GM21381 (cell line): ENCODE measurements at regions not wholly inside any gene's neighbourhood (a gene's known extent, or its start where the extent isn't known, plus 50 kb on each side); places are given as distances from the start of the nearest gene placed in this dataset.

Experiments used
- ATAC-seq: cut with Tn5 transposase; IDR thresholded peaks from one replicate; pipeline ENCODE4 v1.9.1; 2021; ENCODE audit warnings: mild to moderate bottlenecking, moderate library complexity; ENCODE audit not compliant: unreplicated experiment

DNA sequence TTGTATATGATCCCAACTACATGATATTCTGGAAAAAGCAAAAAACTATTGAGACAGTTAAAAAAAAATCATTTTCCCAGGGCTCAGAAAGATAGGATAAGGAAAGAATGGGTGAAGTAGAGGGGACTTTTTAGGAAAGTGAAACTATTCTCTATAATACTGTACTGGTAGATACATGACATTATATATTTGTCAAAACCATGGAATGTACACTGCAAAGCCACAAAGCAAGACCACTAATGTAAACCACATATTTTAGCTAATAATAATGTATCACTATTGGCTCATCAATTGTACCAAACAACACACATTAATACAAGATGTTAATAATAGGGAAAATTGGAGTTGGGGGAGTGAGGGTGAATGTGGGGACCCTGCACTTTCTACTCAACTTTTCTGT, 182.6 kb downstream of the EFNB2 start:
- no peak for ATAC-seq

DNA sequence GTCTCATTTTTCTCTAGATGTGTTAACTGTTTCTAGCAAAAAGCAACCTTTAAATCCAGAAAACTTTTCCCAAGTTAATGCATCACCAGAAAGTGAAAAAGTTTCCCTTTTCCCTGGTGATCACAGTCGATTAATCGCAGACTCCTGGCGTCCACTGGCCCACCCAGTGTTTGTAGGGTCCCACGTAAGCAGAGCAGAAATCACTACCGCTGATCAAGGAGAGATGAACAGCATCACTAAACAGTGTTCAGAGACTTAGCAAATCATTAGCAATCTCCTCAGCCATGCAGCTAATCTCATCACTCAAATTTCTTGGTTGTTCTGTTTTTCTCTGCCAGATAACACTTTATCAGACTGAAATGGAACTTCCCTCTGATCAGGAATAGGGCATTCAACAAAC, 184.2 kb downstream of the EFNB2 start:
- no peak for ATAC-seq

DNA sequence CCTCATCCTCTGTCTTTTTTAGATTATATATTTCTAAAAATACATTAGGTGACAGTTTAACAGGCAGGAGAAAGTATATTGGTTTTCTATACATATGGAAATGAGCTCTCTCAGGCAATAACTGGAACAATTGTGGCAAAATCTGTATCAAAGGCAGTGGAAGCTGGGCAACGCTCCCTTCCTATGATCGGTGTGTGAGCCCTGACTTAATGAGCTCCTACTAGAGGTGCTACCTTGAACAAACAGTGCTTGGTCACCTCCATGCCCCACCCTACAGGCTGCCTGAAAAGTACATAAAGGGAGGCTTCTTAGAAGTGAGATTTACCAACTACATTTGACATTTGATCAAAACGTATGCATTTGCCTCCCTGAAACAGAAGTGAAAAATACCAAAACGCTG, 185.3 kb downstream of the EFNB2 start:
- ATAC-seq: no peak

DNA sequence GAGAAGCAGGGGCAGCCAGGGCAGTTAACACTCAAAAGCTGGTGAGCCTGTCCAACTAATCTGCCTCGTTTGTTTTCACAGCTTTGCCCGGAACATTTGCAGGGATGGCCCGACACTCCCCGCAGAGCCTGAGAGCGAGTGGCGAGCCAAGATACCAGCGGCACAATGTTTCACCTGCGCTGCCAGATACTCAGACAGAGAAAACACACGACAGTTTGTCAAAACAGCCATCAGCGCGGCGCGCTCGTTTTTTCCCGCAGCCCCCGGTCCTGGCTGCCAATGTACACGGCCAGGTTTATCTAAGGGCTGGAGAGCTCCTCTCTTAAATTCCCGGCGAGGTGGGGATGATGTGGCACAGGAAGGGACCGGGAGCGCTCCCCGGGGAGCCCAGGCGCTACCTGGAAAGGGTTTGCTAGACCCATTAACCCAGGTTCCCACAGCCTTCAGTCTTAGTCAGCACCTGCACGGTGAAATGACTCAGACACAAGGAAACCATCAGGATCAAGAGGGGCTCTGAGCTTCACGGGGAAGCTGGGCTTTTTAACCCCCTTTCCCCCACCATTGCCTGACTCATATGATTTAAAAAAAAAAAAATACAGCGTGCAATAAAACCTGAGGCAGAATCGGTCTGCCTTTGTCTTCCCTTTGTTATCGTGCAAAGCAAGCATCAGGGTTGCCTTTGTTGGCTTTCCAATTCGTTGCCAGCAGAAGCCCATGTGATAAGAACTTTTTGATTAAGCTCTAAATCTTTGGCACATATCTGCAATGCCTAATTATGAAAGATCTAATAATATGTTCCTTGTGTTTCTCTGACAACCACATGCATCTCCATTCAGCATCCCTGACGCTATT, 186.2 kb downstream of the EFNB2 start:
- no peak for ATAC-seq

DNA sequence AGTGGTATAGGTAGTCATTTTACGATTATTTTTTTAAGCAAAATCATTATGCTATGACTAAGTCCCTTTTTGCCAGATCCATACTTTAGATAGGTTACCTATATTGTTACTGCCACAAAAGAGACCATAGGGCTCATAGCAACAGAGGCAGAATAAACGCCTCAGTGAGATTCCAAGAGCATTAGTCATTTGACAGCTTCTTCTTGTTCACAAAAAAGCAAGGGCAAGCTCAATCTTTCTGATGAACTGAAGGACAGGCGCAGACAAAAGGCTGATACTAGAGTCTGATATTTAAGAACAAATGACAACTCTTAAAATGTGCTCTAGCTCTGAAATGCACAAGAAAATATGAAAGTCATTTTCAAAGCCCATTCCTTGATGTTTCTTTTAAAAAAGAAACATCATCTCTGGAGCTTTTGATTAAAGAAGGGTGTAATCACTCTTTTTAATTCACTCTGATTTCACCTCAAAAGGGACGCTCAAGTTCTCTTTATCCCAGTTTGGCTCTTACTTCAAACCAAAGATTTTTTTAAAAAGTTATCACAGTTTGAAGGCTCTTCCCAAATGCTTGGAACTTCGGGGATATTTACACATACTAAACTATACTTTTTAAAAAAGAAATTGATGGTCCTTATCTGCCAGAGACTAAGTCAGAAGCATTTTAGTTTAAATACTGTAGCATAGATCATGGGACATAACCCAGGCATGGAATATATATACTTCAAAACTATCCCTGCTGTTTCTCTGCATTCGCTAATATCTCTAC, 187.2 kb downstream of the EFNB2 start:
- ATAC-seq: no peak

DNA sequence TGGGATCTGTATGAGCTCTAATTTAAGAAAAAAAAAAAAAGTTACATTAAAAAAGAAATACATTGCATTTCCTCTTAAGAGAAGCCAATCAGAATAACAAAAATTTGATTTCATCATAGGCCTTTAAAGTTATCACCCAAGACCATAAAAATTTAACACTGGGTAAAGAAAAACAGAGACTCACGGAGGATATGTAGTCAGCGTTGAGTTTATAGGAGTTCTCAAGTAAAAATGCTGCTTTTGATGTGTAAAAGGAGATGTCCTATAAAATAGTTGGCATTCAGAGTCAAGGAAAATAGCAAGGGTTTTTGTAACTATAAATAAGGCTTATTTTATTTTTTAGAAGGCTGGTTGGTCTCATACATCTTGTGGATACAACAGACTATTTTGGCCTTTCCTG, 191.1 kb downstream of the EFNB2 start:
- ATAC-seq: no peak

DNA sequence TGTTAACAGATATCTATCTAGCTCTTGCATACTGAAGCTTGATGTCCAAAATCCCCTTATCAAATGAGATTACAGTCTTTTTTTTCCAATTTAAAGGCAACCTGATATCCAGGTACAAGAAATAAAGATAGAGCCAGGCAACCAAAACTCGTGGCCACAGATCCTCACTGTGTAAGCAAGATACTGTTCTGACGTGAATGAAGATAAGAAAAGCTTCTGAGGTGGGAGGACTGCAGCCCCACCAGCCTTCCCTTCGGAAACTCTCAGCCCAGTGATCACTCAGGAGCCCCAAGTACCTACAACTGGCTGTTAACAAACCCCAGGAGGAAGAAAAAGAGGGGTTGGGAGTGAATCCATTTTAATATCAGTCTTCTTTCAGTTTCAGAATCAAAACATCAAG, 191.6 kb downstream of the EFNB2 start:
- ATAC-seq: no peak

DNA sequence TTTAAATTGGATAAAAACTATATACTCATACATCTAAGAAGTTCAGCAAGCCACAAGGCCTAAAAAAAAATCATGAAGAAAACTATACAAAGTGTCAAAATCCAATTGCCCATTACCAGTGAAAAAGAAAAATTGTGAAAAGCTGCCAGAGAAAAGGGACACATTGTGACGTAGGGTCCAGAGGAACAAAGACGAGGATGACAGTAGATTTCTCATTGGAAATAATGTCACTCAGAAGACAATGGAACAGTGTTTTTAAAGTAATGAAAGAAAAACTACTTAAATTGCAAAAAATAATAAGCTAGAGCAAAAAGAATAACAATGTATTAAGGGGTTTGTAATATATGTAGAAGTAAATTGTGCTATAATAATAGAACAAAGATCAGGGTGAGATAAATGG, 195.2 kb downstream of the EFNB2 start:
- ATAC-seq: no peak

DNA sequence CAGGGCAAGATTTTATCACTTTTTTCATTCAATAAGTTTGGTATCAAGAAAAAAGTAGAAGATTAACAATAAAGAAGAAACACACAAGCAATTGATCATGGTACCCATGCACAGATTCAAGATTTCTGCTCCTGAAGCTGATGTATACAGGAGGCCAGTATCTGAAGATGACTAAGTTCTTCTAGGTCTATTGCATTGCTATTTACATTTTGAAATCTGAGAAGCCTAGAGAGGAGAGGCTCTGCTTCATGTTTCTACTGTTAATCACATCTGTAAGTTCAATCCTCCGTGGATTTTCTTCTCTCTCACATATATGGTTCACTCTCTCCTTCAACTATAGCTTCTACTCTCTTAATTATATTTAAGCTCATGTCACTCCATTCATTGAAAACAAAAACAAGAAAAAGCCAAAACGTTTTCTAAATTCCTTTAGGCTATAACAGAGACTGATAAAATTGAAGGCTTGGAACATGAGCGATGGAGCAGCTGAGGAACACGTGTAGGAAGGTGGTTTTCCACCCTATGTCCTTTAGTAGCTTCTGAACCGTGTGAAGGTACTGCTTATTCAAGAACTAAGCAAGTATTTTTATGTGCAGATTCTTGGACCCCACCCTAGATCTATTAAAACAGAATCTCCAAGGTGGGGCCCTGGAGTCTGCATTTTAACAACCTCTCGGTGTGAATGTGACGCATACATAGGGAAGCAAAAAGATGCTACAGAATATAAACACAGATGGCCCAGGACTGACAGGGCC, 198.2 kb downstream of the EFNB2 start:
- ATAC-seq: no peak

DNA sequence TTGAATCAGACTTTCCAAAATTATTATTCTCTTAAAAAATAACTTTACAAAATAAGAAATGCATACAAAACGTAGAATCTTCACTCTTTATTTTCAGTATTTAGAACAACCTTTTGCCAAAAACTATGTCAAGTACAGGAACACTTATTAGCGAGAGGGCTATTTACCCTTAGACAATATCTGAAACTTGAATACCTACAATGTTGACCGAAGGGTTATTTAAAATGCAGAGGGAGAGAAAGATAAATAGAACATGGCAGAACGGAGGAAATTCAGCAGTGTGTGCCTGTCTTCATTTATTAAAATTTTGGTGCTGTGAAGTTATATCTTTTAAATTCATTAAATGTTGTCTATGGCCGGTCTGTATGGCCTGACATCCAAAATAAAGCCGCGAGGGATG, 198.8 kb downstream of the EFNB2 start:
- ATAC-seq: no peak

DNA sequence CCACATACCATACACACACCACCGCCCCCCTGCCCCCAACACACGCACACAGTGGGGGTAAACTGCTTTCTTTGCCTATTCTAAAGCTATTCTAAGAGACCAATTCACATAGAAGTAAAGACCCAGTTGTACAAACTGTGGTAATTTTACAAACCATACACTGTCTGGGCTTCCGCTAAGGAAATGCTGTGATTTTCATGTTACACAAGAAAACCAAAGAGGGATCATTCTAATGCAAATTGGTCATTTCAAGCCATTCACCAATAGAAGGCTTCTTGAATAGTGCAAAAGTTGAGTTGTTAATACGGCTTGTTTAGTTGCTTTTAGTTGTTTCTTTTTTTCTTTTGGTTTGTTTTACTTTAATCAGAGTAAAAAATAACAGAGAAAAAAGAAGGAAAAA, 202.8 kb downstream of the EFNB2 start:
- ATAC-seq: no peak

DNA sequence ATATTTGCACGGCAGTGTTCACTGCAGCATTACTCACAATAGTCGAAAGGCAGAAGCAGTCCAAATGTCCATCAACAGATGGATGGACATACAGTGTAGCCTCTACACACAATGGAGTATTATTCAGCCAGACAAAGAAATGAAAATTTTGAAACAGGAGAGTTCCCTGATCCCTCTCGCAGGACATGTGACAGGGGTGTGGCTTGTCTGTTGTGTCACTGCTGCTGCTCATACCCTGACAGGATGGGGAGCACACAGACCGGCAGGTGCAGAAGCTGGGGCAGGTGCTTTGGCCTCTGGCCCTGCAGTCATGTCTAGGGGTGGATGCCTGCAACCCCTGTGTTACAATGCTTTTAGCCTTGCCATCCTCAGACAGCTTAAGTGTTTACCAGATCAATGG, 204.3 kb downstream of the EFNB2 start:
- no peak for ATAC-seq

DNA sequence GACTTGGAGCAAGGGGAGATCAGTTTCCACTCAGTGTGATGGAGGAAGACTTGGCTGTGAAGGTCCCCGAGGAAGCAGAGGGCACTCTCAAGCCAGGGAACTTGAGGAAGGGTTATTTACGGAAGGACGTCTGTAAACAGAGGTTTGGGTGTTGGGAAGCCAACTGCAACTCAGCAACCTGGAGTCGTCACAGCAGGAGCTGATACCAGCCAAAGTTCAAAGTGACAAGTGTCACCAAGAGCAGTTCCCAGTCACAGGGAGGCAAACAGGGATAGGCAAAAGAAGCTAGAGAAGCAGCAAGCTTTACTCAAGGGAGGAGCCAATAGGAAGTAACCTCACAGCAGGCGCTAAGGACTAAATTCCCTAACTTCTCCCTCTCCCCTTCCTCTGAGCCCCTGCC, 205.5 kb downstream of the EFNB2 start:
- ATAC-seq: no peak

DNA sequence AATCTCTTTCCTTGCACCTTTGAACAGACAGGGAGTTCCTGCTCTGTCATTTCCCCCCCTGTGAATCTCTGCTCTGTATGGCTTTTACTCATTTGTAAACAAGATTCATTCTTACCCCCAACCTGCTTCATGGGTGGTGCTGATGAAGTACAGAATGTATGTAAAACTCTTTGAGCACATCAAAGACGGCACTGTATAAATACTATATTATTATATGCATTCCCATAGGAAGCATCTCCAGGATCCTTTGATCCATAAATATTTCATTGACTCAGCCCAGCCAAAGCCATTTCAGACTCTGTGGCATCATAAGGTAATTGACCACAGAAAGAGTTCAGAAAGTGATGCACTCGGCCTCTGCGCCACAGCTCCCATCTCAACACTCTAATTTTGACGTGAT, 208.7 kb downstream of the EFNB2 start:
- ATAC-seq: no peak

DNA sequence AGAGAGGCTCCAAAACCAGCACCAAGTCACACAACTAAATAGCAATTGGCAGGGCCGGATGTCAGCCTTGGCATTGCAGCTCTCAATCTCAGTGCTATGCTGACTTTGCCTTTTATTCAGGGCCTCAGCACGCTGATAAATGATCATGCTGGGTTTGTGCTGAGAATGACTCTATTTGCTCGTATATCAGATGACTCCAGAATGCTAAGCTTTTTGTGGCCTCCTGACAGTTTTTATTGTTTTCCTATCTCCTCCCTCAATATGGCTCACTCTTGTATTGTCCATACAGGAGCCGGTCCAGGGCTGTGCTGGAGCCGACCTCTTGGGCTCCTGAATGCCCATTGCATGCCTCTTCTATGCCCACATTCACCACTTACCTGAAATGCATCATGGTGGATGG, 211.0 kb downstream of the EFNB2 start:
- ATAC-seq: no peak

DNA sequence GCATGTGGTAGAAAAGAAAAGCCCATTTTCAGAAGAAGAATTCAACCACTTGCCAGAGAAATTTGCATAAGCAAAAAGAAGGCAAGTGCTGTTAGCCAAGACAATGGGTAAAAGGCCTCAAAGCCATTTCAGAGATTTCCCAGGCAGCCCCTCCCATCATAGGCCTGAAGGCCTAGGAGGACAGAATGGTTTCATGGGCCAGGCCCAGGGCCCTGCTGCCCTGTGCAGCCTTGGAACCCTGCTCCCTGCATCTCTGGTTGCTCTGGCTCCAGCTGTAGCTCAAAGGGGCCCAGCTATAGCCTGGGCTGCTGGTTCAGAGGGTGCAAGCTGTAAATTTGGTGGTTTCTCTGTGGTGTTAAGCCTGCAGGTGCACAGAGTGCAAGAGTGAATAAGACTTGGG, 212.8 kb downstream of the EFNB2 start:
- no peak for ATAC-seq

DNA sequence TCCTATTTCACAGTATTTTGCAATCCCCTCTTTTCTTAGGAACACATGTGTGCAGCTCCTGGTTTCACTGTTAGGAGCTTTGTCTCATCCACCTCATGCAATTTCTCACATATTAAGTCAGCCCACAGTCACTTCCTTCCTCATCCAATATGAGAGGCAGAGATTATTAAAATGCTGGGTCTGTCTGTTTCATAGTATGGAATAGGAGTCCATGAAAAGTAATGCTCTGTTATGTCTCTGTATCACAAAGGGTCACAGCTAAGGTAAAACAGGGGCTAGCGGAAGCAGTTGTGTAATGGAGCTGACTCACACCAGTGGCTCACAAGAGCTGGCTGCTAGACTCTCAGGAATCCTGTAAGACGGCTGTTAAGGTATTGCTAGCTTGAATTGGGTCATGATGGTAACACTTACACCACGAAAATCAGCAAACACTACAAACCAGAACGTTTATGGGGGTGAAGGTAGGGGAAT, 216.5 kb downstream of the EFNB2 start:
- ATAC-seq: no peak

DNA sequence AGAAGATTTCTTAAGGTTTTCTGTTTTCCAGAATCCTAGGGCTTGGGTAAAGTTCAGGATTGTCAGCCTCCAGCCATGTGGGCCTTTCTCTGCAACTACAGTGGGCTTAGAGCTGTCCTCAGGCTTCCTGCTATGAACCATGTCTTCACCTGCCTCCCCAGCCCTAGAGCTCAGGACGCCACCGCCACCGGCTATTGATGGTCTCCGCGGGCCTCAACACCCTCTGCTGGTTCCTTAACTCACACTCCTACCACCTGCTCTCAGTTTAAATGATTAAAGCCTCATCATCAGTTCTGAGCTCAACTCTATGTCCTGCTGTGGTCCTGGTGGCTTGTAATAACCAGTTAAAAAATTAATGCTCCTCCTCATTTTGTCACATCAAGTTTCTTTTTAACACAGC, 221.0 kb downstream of the EFNB2 start:
- ATAC-seq: no peak

DNA sequence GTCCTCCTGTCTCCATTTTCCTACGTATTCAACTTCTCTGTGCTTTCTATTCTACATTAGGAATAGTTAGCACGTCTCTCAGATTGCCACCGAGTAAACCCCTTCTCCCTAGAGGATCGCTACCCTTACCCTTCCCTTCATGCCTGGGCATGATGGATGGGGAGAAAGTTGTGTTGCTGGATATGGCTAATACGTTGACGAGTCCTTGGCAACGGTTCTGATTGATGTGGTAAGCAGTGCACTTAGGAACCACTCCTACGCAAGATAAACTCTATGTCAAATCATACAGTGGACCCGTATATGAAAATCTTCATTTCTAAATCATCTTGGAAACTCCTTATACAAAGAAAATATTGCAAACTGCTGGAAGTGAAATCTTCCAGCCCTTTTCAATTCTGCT, 224.5 kb downstream of the EFNB2 start:
- no peak for ATAC-seq

DNA sequence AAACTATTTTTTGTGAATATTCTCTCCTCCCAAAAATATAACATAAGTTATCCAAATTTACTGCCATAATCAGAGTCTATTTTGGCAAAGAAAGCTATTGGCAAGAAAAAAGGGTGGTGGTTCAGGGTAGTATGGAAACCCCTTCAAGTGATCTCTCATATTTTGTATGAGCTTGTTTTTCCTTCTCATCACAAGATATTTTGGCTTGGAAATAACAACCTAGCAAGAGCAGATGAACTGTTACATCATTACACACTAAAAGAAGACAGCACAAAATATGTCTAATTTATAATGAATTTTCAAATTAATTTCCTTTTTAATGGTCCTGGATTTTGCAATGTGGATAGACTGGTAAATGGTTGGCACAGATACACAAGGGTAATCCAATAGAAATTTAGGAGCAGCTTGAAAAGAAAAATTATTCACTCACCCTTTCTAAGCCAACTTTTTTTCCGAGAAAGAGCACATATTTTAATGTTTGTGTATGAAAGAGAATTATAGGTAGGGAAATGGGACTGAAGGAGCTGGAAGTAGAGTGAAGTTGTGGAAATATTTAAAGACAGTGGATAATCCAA, 225.1 kb downstream of the EFNB2 start:
- ATAC-seq: no peak

DNA sequence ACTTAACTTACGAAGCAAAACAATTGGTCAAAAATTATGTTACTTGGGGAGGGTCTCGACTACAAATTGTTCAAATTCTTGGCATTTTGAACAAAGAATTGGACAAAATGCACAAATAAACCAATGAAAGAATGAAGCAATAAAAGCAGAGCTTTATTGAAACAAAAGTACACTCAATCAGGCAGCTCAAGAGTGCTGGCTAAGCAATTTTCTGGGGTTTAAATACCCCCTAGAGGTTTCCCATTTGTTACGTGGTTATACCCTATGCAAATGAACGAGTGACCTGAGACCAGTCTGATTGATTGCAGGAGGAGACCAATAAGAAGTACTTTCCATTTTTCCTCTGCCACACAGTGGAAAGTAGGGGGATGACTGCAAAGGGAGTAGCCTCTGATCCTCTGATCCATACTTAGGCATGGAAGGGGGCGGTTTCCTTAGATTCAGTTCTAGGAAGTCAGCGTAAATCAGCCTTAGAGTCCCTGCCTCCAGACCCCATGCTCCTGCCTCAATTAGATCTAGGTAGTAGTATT, 228.6 kb downstream of the EFNB2 start:
- no peak for ATAC-seq
